PC-9 (cell line): ENCODE measurements at regions not wholly inside any gene's neighbourhood (a gene's known extent, or its start where the extent isn't known, plus 50 kb on each side); places are given as distances from the start of the nearest gene placed in this dataset.

Experiments used
- BruUV-seq: library from RNA; stranded (reverse); fragments of 400-500 nt; replicated peaks from 2 replicates; lab custom pipeline; 2021; lab: Mats Ljungman, UMichigan
- CTCF ChIA-PET: fragments of 300-600 bp; sonication (Branson Sonifier 250); formaldehyde crosslinking; loops from one replicate; lab custom pipeline; 2022; ENCODE audit warnings: antibody characterized with exemption; lab: Charles Lee
- POLR2A ChIA-PET: fragments of 300-600 bp; sonication (Branson Sonifier 250); formaldehyde crosslinking; loops from one replicate; lab custom pipeline; 2022; ENCODE audit warnings: antibody characterized with exemption; ENCODE audit not compliant: unreplicated experiment; lab: Charles Lee
- DNase-seq, 2 experiments: peaks; one replicate each; pipeline versions ENCODE4 v3.0.0 to v3.0.0-alpha.2; 2015 to 2022; ENCODE audit warnings: mixed read lengths in 1 of 2
- H2AFZ ChIP-seq: fragments of 200-600 bp; sonication (generic); 2 replicates; pipeline ENCODE4 v1.8.1; 2017; ENCODE audit warnings: antibody characterized with exemption
- H3F3A ChIP-seq: fragments of 200-600 bp; sonication (generic); 2 replicates; pipeline ENCODE4 v1.8.1; 2017; ENCODE audit warnings: antibody characterized with exemption, mild to moderate bottlenecking, low read depth; ENCODE audit not compliant: insufficient read depth
- H3K27ac ChIP-seq: fragments of 200-600 bp; sonication (generic); 2 replicates; pipeline ENCODE4 v1.6.1; 2016; ENCODE audit warnings: mixed run types
- H3K27me3 ChIP-seq: fragments of 200-600 bp; sonication (generic); 2 replicates; pipeline ENCODE4 v1.6.1; 2016; ENCODE audit warnings: low read depth, mixed run types; ENCODE audit not compliant: insufficient read depth
- H3K36me3 ChIP-seq: fragments of 200-600 bp; sonication (generic); 2 replicates; pipeline ENCODE4 v1.6.1; 2016; ENCODE audit warnings: low read depth, mixed run types
- H3K4me1 ChIP-seq: fragments of 200-600 bp; sonication (generic); replicated peaks from 2 replicates; pipeline ENCODE4 v1.6.1; 2016; ENCODE audit warnings: mixed run types; ENCODE audit not compliant: insufficient read depth
- H3K4me2 ChIP-seq: fragments of 200-600 bp; sonication (generic); 2 replicates; pipeline ENCODE4 v1.6.1; 2017; ENCODE audit warnings: mixed run types
- H3K4me3 ChIP-seq: fragments of 200-600 bp; sonication (generic); 2 replicates; pipeline ENCODE4 v1.6.1; 2016; ENCODE audit warnings: mixed run types
- H3K79me2 ChIP-seq: fragments of 200-600 bp; sonication (generic); 2 replicates; pipeline ENCODE4 v1.6.1; 2017; ENCODE audit warnings: low read depth, mixed run types
- H3K9me2 ChIP-seq: fragments of 200-600 bp; sonication (generic); 2 replicates; pipeline ENCODE4 v1.8.1; 2017; ENCODE audit warnings: mild to moderate bottlenecking; ENCODE audit not compliant: insufficient read depth
- H3K9me3 ChIP-seq: fragments of 200-600 bp; sonication (generic); 2 replicates; pipeline ENCODE4 v1.8.1; 2016; ENCODE audit warnings: low read depth; ENCODE audit not compliant: insufficient read depth
- H4K20me1 ChIP-seq: fragments of 200-600 bp; sonication (generic); 2 replicates; pipeline ENCODE4 v1.8.1; 2017; ENCODE audit not compliant: insufficient read depth
- CTCF ChIP-seq: fragments of 200-600 bp; sonication (generic); conservative IDR thresholded peaks from 2 replicates; pipeline ENCODE4 v1.6.1; 2017; ENCODE audit warnings: mixed run types, antibody characterized with exemption, mild to moderate bottlenecking, moderate library complexity
- EZH2 ChIP-seq: fragments of 200-600 bp; sonication (generic); IDR thresholded peaks from 2 replicates; pipeline ENCODE4 v1.8.0; 2017; ENCODE audit warnings: antibody characterized with exemption, low read depth
- intact Hi-C: fragments of 100-400 bp; cut with micrococcal nuclease; formaldehyde crosslinking; loops from one replicate; pipeline ENCODE4 v1.10.0; 2022; ENCODE audit not compliant: unreplicated experiment

GRCh38 chr5:164210491-164210890 is 705.1 kb downstream of the MAT2B start:
- H3K4me1 ChIP-seq, result no peaks in the 10 kb centered on the region
- ChIA-PET POLR2A (no interaction called here), CTCF (no interaction called here)
- no peaks in the 10 kb centered on the region for H4K20me1 ChIP-seq
- H3K27ac ChIP-seq, result no peak overlapping the region
- H3K9me2 ChIP-seq, result no peaks in the 10 kb centered on the region
- H3K4me3 ChIP-seq, result no peak overlapping the region
- DNase-seq, result no peak
- H3F3A ChIP-seq, result no peaks in the 10 kb centered on the region
- no peaks in the 10 kb centered on the region for H3K27me3 ChIP-seq
- H2AFZ ChIP-seq, result no peak overlapping the region
- H3K36me3 ChIP-seq, result no peaks in the 10 kb centered on the region
- no peaks in the 10 kb centered on the region for H3K79me2 ChIP-seq
- H3K9me3 ChIP-seq, result no peaks in the 10 kb centered on the region
- BruUV-seq, result no TSS peak
- intact Hi-C loops, result no loop called here
- no peak overlapping the region for H3K4me2 ChIP-seq
- TF ChIP-seq CTCF (no peak), EZH2 (no peak)

- intact Hi-C loops, result no loop called here
- CTCF ChIA-PET, result no interaction called here
- BruUV-seq, result no TSS peak
Measured at GRCh38 chr5:164214698-164215097, 709.3 kb downstream of the MAT2B start.

GRCh38 chr5:164217464-164217863 is 712.0 kb downstream of the MAT2B start:
- POLR2A ChIA-PET, result no interaction called here
- CTCF ChIA-PET, result no interaction called here
- Histone ChIP-seq H4K20me1 (no peaks in the 10 kb centered on the region), H3K36me3 (no peaks in the 10 kb centered on the region), H3K4me2 (no peak overlapping the region), H2AFZ (no peak overlapping the region), H3K4me1 (no peaks in the 10 kb centered on the region), H3K4me3 (no peak overlapping the region), H3F3A (no peaks in the 10 kb centered on the region), H3K9me3 (no peaks in the 10 kb centered on the region), H3K9me2 (no peaks in the 10 kb centered on the region), H3K79me2 (no peaks in the 10 kb centered on the region), H3K27me3 (no peaks in the 10 kb centered on the region), H3K27ac (no peak overlapping the region)
- intact Hi-C loops, result no loop called here
- no TSS peak for BruUV-seq
- DNase-seq, result no peak
- TF ChIP-seq CTCF (no peak), EZH2 (no peak)

More at GRCh38 chr5:164214698-164215097, 709.3 kb downstream of the MAT2B start:
- H3K9me3 ChIP-seq, result no peaks in the 10 kb centered on the region
- no peaks in the 10 kb centered on the region for H3K4me1 ChIP-seq
- POLR2A ChIA-PET, result interaction anchor here (0.6 kb wide), 1 partner anchor 15 kb away, joined by 3 read pairs; no protein-coding TSS in a partner anchor
- H2AFZ ChIP-seq, result no peak overlapping the region
- H3K4me2 ChIP-seq, result no peak overlapping the region
- no peaks in the 10 kb centered on the region for H4K20me1 ChIP-seq
- no peak for TF ChIP-seq EZH2
- H3F3A ChIP-seq, result no peaks in the 10 kb centered on the region
- H3K4me3 ChIP-seq, result no peak overlapping the region
- DNase-seq, result no peak
- no peak overlapping the region for H3K27ac ChIP-seq
- no peaks in the 10 kb centered on the region for H3K27me3 ChIP-seq
- H3K79me2 ChIP-seq, result no peaks in the 10 kb centered on the region
- no peaks in the 10 kb centered on the region for H3K36me3 ChIP-seq
- no peaks in the 10 kb centered on the region for H3K9me2 ChIP-seq

- no peak overlapping the region for H3K4me3 ChIP-seq
- H3K9me3 ChIP-seq, result no peaks in the 10 kb centered on the region
- no peak overlapping the region for H2AFZ ChIP-seq
- CTCF ChIA-PET, result no interaction called here
- H3K27me3 ChIP-seq, result no peaks in the 10 kb centered on the region
- no peaks in the 10 kb centered on the region for H3K9me2 ChIP-seq
- H3K4me2 ChIP-seq, result no peak overlapping the region
- BruUV-seq, result no TSS peak
- no peaks in the 10 kb centered on the region for H3K79me2 ChIP-seq
- TF ChIP-seq CTCF (no peak), EZH2 (no peak)
- DNase-seq, result no peak
- intact Hi-C loops, result no loop called here
- POLR2A ChIA-PET, result no interaction called here
- H3K36me3 ChIP-seq, result no peaks in the 10 kb centered on the region
- H3K4me1 ChIP-seq, result no peaks in the 10 kb centered on the region
- H4K20me1 ChIP-seq, result no peaks in the 10 kb centered on the region
- H3F3A ChIP-seq, result no peaks in the 10 kb centered on the region
- H3K27ac ChIP-seq, result no peak overlapping the region
Measured at GRCh38 chr5:164220522-164220921, 715.1 kb downstream of the MAT2B start.
